ENCODE measurements at regions not wholly inside any gene's neighbourhood (a gene's known extent, or its start where the extent isn't known, plus 50 kb on each side); places are given as distances from the start of the nearest gene placed in this dataset.
"Not testable (repeated sequence)": the region's sequence is repeated elsewhere in the genome, so short reads cannot be mapped to it uniquely, and the experiment has no call there.

DNA sequence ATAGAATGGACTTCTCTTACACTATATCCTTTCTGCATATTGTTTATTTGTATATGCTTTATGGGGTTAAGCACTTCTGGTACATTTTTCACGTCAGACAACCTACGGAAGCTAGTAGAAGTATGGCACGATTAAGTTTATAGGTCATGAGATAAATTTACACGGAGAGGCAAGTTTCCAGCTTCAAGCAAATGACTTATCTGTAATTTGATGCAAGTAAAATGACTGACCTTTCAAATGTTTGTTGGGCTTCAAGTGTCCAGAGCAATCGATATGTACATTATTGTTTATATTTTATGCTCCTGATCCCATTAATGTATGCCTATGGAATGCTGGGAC lies 97.5 kb upstream of the EFEMP1 start:
- no peak for DNase-seq (ENCODE audit: low spot score)

DNA sequence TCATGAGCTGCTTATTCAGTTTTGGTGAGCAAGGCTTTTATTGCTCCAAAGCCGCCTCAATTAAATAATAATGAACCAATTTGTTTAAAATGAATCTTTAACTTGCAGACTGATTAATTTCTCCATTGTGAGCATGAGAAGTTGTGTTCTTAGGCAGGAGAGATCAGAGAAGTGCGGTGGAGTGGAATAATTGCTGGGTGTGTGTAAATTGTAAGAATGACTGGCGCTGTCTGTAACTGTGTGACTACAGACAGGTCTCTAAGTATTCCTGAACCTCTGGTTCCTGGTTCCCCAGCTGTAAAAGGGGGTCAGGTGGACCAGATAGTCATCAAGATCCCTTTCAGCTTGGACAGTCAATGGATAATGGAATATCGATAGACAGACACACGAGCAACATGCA lies 98.0 kb upstream of the EFEMP1 start:
- no peak for DNase-seq (ENCODE audit: low spot score)

DNA sequence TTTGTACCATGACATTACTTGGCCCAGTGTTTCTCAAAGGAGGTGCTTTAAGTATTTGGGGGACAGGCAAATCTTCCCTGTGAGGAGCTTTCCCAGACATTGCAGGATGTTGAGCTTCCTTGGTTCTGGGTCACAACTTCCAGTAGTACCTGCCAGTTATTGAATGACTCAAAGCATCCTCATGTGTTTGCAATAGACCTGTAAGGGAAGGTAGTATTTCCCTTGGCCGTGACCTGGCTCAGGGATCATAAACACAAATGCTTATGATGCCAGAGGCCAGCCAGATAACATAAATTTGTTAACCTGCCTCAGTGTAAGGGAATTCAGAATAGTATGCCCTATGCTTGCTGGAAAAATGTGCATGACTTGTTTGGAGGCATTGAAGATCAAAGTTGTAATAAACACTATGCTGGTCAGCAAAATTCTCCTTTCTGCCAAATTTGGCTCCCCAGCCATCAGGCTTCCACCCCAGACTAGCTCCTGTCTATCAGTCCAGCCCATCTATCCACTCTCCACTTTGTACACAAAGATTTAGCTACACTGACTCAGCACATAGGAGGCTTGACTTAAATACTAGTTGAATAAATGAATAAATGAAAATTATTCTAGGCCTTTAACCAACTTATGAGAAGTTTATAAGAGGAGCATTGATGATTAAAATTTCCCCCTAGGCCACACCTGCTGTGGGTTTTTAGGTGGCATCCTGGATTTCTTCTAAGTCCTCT lies 102.0 kb upstream of the EFEMP1 start:
- no peak for DNase-seq (ENCODE audit: low spot score)

DNA sequence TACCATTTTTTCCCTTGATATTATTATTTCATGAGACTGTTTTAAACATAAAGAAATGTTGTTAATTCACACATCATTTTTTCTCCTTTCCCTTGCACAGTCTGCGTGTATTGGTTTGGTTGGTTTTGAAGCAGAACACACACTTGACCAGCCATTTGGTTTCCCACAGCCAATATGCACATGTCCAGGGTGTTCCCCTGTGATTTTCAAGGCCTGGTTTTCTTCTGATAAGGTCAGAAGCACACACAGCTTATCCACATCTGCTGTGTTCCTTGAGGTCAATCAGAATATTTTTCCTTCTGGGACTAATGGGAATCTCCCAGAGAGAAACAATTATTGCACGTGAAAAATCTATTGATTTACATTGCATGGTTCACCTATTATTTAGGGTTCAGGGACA lies 103.2 kb upstream of the EFEMP1 start:
- DNase-seq (ENCODE audit: low spot score) = no peak

DNA sequence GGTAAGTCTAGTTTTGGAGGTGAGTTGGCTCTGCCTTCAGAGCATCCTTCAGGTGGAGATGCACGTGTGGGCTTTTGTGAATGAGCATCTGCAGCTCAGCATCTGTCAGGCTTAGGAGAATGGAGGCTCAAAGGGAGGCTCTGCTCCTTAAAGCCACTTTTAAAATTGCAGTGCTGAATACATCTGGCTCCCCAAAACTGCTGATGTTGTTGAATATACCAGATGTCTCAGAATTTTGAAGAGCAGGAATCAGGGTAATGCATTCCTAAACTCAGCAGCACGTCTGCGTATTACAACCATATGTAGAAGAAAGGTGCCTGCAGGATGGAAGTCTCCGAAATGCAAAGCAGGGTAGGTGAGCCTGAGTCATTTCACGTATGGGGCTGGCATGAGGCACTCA lies 106.5 kb upstream of the EFEMP1 start:
- no peak for DNase-seq (ENCODE audit: low spot score)

DNA sequence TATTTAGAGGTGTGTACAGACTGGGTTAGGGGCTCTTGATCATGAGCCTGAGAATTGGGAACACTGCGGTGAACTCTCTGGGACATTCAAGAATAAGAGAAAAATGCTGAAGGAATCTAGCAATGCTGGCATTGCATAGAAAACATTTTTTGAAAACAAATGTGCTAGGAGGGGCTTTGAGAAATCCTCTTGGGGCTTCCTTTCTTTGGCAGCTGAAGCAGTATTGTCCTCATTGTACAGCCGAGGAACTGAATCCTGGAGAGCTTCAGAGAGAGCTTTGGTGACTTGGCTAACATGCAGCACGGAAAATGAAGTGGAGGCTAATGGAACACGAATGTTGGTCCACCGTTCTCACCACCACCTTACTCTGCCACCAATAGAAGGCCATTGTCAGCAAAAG lies 107.3 kb upstream of the EFEMP1 start:
- DNase-seq (ENCODE audit: low spot score) = no peak

DNA sequence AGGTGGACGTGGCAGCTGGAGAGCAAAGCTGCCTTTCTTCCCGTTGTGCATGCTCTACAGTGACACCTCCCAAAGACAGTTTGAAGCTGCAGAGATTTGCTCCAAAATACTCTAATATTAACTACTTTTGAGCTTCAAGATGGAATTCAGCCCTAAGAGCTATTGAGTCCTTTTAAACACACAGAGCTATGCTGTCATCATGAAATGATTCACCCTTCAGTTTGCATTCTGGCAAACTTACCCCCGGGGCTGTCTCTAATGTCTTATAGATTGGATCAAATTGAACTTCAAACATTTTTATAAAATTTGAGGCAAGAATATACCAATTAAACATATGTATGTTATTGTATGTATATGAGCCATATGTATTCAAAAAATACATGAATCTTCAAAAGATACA lies 110.7 kb upstream of the EFEMP1 start:
- DNase-seq (ENCODE audit: low spot score) = no peak

DNA sequence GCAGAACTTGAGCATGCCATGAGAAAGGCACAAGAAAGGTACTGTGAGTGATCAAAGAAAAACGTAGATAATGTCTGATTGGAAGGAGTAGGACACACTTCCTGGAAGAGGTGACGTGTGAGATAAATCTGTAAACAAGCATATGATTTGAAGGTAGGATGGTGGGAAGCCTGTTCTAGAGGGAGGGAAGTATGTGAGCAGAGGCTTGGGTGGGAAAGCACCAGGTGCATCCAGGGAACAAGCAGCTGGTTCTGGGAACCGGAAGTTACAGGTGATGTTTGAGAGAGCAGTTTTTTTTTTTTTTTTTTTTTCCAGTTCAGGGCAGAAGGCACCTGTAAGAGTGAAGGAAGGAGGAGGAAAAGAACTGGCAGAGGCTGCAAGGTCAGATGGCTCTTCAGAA lies 116.6 kb upstream of the EFEMP1 start:
- no peak for DNase-seq (ENCODE audit: low spot score)

DNA sequence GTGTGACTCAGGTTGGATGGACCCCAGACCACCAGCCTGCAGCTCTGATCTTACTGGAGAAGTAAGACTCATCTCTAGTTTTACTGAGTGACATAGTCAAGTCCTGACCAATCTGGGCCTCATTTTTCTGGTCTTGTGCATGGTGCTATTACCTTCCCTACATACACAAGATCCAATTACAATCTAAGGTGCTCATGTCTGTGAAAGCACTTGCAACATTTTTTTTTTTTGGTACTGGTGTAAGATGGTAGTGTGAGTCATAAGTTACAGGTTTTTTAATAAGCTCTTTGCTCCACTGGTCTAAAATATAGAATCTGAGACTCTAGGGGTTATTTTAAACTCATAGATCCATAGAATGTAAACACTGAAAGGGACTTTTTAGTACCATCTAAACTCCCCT lies 117.3 kb upstream of the EFEMP1 start:
- no peak for DNase-seq (ENCODE audit: low spot score)

DNA sequence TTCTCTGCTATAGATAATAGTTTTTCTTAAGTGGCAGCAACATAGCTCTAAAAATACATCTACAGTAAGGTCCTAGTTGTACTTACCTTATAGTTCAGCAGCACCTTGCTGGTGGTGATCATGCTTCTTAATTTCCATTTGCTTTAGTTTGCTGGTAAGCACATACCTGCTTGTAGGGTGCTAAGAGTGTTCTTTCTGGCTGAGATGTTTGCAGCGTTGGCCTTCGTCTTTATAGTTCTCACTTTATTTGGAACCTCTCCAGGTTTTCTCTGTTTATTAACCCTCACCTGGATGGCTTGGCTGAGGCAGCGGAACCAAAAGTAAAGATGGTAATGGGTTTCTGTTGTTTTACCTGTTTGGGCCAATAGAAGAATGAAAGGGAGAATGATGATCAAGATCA lies 123.6 kb upstream of the EFEMP1 start:
- DNase-seq (ENCODE audit: low spot score) = no peak

DNA sequence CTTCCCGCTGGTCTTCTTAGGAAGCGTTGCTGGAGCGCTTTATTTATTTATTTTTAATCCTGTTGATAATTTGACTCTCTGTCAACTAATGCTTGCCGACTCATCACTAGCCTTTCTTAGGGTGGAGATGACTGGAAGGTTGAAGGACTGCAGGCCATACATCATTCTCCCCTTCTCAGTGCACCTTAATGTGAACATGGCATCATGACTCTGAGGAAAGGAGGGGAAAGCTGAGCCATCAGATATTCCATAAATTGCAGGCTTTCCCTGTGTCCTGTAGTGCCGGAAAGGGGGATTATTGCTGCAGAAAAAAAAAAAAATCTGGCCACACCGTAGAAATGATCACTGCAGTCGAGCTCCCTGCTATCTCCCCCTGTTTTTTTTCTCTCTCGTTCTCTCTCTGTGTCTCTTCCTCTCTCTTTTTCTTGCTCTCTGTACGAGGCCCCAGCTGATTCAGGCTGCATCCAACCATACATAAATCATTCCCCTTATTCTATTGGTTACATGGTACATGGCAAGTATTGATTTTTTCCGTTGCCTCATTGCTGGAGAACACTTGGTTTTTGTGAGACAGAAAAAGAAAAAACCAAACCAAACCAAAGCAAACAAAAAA lies 125.8 kb upstream of the EFEMP1 start:
- no peak for DNase-seq (ENCODE audit: low spot score)

DNA sequence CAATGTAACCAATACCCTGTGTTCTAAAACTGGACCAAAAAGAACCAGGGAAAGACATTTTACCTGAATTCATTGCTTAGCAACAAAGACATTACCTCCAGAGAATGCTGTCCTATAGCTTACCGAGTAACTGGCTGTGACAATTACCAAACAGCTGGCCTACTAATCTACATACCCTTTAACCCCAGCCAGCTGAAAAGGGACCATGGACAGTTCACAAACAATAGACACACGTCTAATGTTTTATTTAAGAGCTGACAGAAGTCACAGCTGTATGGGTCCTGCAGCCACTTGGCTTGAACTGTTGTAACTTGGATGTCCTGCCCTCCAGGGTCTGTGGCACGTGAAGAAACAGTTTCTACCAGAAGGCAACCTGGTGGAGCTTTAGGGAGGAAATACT lies 130.1 kb upstream of the EFEMP1 start:
- DNase-seq (ENCODE audit: low spot score) = no peak

DNA sequence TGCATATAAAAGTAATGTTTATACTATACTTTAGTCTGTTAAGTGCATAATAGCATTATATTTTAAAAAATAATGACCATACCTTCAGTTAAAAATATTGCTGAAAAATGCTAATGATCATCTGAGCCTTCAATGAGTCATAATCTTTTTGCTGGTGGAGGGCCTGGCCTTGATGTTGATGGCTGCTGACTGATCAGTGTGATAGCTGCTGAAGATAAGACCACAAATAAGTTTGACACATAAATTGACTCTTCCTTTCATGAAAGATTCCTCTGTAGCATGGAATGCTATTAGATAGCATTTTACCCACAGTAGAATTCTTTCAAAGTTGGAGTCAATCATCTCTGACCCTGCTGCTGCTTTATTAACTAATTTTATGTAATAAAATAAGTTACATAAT lies 128.4 kb upstream of the CCDC85A start:
- DNase-seq (ENCODE audit: low spot score) = no peak

DNA sequence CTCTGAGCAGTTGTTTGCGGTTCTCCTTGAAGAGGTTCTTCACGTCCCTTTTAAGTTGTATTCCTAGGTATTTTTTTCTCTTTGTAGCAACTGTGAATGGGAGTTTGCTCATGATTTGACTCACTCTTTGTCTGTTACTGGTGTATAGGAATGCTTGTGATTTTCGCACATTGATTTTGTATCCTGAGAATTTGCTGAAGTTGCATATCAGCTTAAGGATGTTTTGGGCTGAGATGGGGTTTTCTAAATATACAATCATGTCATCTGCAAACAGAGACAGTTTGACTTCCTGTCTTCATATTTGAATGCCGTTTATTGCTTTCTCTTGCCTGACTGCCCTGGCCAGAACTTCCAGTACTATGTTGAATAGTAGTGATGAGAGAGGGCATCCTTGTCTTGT lies 122.5 kb upstream of the CCDC85A start:
- not testable (repeated sequence) for DNase-seq (ENCODE audit: low spot score)

DNA sequence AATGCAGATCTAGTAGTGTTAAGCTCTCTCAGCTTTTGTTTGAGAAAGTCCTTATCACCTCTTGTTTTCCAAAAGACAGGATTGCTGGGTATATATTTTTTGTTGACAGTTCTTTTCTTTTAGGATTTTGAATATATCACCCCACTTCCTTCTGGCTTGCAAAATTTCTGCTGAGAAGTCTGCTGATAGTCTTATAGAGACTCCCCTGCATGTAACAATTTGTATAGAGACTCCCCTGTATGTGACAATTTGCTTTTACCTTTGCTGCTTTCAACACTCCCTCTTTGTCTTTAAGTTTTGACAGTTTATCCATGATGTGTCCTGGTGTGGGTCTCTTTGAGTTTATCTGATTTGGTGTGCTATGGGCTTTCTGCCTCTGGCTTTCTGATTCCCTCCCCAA lies 115.0 kb upstream of the CCDC85A start:
- no peak for DNase-seq (ENCODE audit: low spot score)

DNA sequence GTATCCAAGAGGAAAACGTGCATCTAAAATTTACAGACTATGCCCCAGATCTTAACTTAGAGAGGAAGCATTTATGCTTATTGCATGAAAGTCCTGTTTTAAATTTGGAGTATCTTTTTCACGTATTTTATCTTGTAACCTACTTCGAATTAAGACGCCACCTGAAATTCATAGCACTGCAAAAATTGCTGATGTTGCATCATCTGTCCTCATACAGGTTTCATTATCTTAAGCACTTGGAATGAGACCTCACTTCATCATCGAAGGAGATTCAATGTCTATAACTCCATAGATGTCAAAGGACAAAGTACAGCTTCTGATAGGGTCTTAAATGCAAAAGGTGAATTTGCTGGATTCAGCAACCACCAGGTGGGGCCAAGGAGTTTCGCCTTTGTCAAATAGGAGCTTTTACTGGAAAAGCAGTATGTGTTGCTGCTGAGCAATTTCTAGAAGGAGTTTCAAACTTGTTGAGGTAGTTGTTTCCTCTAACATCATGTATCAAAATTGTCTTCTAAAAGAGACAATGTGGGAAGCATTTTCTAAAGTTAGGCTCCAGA lies 106.4 kb upstream of the CCDC85A start:
- DNase-seq (ENCODE audit: low spot score) = peak; percentile 30

DNA sequence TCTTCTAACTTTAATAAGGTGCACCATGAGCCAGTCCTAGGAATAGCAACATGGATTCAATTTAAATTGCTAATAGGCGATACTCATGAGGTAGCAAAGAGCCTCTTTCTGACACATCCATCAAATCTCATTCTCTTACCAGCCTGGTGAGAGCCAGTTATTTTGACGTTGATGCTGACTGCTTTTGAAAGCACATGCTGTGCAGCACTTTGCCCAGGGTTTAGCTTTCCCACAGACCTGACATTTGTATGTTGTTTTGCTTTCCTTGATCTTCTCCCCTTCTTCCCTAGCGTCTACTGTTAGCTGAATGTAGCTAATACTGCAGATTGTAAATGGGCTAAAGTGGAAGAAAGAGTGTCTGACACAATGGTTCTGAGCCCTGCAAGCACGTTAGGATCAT lies 101.1 kb upstream of the CCDC85A start:
- no peak for DNase-seq (ENCODE audit: low spot score)

DNA sequence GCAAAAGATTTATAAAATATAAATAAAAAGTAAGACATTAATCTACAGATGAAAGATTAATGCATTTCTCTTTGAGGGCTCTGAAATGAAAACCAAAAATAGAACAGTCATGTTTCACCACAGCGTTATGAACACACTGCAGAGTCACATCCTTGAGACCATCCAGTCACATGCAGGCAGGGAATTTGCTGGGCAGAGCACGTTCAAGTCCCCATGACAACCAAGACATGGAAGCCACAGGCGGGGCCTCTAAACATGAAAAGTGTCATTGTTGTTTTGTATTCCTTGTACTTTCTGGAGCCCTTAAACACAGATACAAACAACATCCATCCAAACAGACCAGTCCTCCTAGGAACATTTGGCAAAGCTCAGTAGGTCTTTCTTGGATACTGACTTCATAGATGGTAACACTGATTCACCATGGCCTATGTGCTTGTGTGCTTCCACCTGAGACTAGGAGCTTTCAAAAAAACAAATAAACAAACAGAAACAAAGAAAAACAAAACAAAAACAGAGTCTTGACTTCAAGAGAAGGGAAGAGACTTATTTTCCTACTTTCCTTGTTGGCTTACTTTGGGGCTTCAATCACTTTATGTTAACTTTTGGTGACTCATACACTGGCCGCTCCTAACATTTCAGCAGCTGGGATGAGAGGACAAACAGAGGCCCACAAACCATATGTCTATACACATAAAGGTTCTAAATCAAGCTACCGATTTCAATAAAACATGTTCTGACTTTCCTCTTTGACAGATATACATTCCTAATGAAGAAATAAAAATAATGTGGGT lies 99.5 kb upstream of the CCDC85A start:
- no peak for DNase-seq (ENCODE audit: low spot score)

DNA sequence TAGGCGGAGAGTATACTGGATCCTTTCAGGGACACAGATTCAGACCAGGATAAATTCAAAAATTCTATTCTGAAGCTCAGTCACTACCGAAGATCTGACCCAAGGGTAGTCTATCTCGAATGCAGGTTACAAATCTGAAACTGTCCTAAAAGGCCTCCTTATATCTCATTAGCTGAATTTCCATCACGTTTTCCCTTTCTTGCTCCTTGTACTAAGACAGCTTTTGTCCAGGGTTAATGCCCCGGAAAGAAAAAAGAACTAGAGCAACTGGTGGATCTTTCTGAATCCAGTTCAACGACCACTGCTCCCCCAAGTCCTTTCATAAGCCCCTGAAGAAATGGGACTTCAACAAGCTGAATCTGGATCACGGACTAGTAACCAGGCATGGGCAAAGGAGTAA lies 97.5 kb upstream of the CCDC85A start:
- no peak for DNase-seq (ENCODE audit: low spot score)

DNA sequence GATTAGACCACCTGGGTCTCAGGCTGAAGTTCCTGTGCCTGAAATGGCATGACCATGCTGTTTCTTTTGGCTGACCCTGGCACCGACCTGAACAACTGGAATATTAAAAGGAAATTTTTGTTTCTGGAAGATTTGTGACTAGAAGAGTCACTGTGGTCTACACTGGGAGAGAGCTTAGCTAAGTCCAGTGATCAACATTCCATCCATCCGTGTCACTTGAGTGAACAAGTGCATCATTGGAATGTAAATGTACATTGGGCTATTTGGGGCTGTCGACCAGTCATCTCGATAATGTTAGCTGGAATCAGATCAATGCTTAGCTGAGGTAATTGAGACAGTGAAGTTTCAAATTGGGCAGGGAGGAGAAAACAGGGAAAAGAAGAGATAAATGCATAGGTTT lies 95.4 kb upstream of the CCDC85A start:
- DNase-seq (ENCODE audit: low spot score) = no peak

DNA sequence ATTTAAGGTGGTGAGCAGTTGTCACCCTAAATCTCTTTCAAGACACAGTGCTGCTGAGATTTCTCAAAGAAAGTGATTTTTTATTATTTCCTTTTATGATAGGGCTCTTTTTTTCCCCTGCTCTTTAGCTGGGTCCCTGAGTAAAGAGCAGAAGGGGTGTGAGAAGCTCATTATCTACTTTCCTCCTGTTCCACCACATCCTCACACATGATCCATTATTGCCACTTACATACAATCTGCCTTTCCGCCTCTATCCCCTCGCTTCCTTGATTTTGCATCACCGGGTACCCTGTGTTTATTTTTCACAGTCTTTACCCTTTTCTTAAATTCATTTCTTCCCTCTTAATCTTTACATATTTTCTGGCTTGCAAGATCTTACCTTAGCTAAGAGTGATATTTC lies 93.9 kb upstream of the CCDC85A start:
- no peak for DNase-seq (ENCODE audit: low spot score)

DNA sequence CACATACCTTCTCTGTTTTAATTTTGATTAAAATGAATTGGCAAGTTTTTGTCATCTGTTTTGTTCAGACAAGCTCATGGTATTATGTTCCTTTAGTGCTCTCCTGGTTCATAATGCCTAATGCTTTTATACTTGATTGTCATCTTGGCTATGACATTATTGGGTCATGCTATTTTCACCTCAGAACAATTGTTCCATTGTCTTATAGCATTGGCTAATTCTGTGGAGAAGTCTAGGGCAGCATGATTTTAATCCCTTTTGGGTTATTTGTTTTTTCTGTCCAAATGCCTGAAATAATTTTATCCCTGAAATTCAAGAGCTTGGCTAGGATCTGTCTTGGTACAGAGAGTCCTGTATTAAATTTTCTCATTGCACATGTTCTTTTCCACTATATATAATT lies 83.8 kb upstream of the CCDC85A start:
- DNase-seq (ENCODE audit: low spot score) = no peak

DNA sequence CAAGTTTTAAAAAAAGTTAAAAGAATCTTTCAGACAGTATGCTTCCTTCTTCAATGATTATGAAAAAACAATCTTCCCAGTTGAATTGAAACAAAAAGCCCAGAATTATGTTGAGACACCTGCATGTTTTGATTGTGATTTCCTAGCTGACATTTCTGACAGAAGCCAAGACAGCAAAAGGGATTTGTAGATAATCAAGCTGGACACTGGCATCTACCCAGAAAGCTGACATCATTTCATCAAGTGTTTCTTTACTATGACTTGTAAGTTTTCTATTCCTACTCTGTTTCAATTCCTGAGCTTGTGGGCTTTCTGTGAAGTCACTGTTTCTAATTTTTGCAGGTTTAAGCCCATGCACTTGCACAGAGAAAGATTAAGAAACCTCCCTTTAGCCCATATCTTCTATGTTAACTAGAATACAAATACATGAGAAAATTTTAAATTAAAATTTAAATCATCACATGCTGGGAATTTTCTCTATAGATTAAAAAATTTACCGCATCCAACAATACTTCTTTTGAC lies 82.9 kb upstream of the CCDC85A start:
- no peak for DNase-seq (ENCODE audit: low spot score)

Measured in LoVo (cell line).